Activated naive CD4-positive, alpha-beta T cell treated with anti-CD3 and anti-CD28 coated beads, Interleukin-2, amount 50 U/mL, for 24 hours (primary cell): ENCODE measurements at regions not wholly inside any gene's neighbourhood (a gene's known extent, or its start where the extent isn't known, plus 50 kb on each side); places are given as distances from the start of the nearest gene placed in this dataset.

Experiments
- H3K27ac Mint-ChIP-seq: one replicate; pipeline ENCODE4 v1.8.0; 2021; ENCODE audit warnings: mild to moderate bottlenecking, mixed read lengths
- H3K27me3 Mint-ChIP-seq: one replicate; pipeline ENCODE4 v1.8.0; 2021; ENCODE audit warnings: mixed read lengths
- H3K36me3 Mint-ChIP-seq: one replicate; pipeline ENCODE4 v1.8.0; 2021; ENCODE audit warnings: mixed read lengths
- H3K4me1 Mint-ChIP-seq: one replicate; pipeline ENCODE4 v1.8.0; 2021; ENCODE audit warnings: mixed read lengths
- H3K4me3 Mint-ChIP-seq: one replicate; pipeline ENCODE4 v1.8.0; 2021; ENCODE audit warnings: mild to moderate bottlenecking, mixed read lengths
- H3K9me3 Mint-ChIP-seq: one replicate; pipeline ENCODE4 v1.8.0; 2021; ENCODE audit warnings: mixed read lengths

GRCh38 chr2:51734115-51734514, 702.2 kb upstream of the NRXN1 start:
- H3K4me3 Mint-ChIP-seq: no peak overlapping the region
- no peaks in the 10 kb centered on the region for H3K9me3 Mint-ChIP-seq
- no peaks in the 10 kb centered on the region for H3K36me3 Mint-ChIP-seq
- no peaks in the 10 kb centered on the region for H3K4me1 Mint-ChIP-seq
- H3K27ac Mint-ChIP-seq: no peak overlapping the region
- H3K27me3 Mint-ChIP-seq: no peaks in the 10 kb centered on the region

- H3K27me3 Mint-ChIP-seq: no peaks in the 10 kb centered on the region
- H3K27ac Mint-ChIP-seq: no peak overlapping the region
- no peak overlapping the region for H3K4me3 Mint-ChIP-seq
- peaks cover 12% of the 10 kb centered on the region for H3K9me3 Mint-ChIP-seq
- no peaks in the 10 kb centered on the region for H3K36me3 Mint-ChIP-seq
- H3K4me1 Mint-ChIP-seq: no peaks in the 10 kb centered on the region
Observed at GRCh38 chr2:51723691-51724090, 691.8 kb upstream of the NRXN1 start.

- Mint-ChIP-seq H3K4me3 (no peak overlapping the region), H3K36me3 (no peaks in the 10 kb centered on the region), H3K9me3 (peaks cover 17% of the 10 kb centered on the region), H3K27ac (no peak overlapping the region), H3K27me3 (no peaks in the 10 kb centered on the region), H3K4me1 (no peaks in the 10 kb centered on the region)
Observed at GRCh38 chr2:51722311-51722710, 690.4 kb upstream of the NRXN1 start.

- Mint-ChIP-seq H3K4me3 (no peak overlapping the region), H3K4me1 (no peaks in the 10 kb centered on the region), H3K36me3 (no peaks in the 10 kb centered on the region), H3K27ac (no peak overlapping the region), H3K9me3 (peaks cover 17% of the 10 kb centered on the region), H3K27me3 (no peaks in the 10 kb centered on the region)
Observed at GRCh38 chr2:51720826-51721225, 688.9 kb upstream of the NRXN1 start.

GRCh38 chr2:51718881-51719280, 686.9 kb upstream of the NRXN1 start:
- H3K4me1 Mint-ChIP-seq: no peaks in the 10 kb centered on the region
- no peak overlapping the region for H3K4me3 Mint-ChIP-seq
- H3K27ac Mint-ChIP-seq: no peak overlapping the region
- H3K27me3 Mint-ChIP-seq: no peaks in the 10 kb centered on the region
- H3K36me3 Mint-ChIP-seq: no peaks in the 10 kb centered on the region
- peaks cover 24% of the 10 kb centered on the region for H3K9me3 Mint-ChIP-seq

GRCh38 chr2:51717312-51717711, 685.4 kb upstream of the NRXN1 start:
- Mint-ChIP-seq H3K9me3 (peaks cover 27% of the 10 kb centered on the region), H3K36me3 (no peaks in the 10 kb centered on the region), H3K4me1 (no peaks in the 10 kb centered on the region), H3K27ac (no peak overlapping the region), H3K27me3 (no peaks in the 10 kb centered on the region), H3K4me3 (no peak overlapping the region)

- H3K27me3 Mint-ChIP-seq: no peaks in the 10 kb centered on the region
- H3K4me1 Mint-ChIP-seq: no peaks in the 10 kb centered on the region
- peaks cover 17% of the 10 kb centered on the region for H3K9me3 Mint-ChIP-seq
- H3K36me3 Mint-ChIP-seq: no peaks in the 10 kb centered on the region
- H3K27ac Mint-ChIP-seq: no peak overlapping the region
- H3K4me3 Mint-ChIP-seq: no peak overlapping the region
Observed at GRCh38 chr2:51711766-51712165, 679.8 kb upstream of the NRXN1 start.

- peaks cover 12% of the 10 kb centered on the region for H3K9me3 Mint-ChIP-seq
- H3K4me1 Mint-ChIP-seq: no peaks in the 10 kb centered on the region
- H3K27me3 Mint-ChIP-seq: no peaks in the 10 kb centered on the region
- no peak overlapping the region for H3K27ac Mint-ChIP-seq
- H3K4me3 Mint-ChIP-seq: no peak overlapping the region
- no peaks in the 10 kb centered on the region for H3K36me3 Mint-ChIP-seq
Observed at GRCh38 chr2:51710222-51710621, 678.3 kb upstream of the NRXN1 start.

- H3K27me3 Mint-ChIP-seq: no peaks in the 10 kb centered on the region
- no peak overlapping the region for H3K4me3 Mint-ChIP-seq
- H3K9me3 Mint-ChIP-seq: no peaks in the 10 kb centered on the region
- H3K36me3 Mint-ChIP-seq: no peaks in the 10 kb centered on the region
- H3K4me1 Mint-ChIP-seq: no peaks in the 10 kb centered on the region
- no peak overlapping the region for H3K27ac Mint-ChIP-seq
Observed at GRCh38 chr2:51707625-51708024, 675.7 kb upstream of the NRXN1 start.

GRCh38 chr2:51706220-51706619, 674.3 kb upstream of the NRXN1 start:
- H3K27me3 Mint-ChIP-seq: no peaks in the 10 kb centered on the region
- no peak overlapping the region for H3K4me3 Mint-ChIP-seq
- H3K36me3 Mint-ChIP-seq: no peaks in the 10 kb centered on the region
- peaks cover 6% of the 10 kb centered on the region for H3K9me3 Mint-ChIP-seq
- H3K4me1 Mint-ChIP-seq: no peaks in the 10 kb centered on the region
- no peak overlapping the region for H3K27ac Mint-ChIP-seq

- H3K36me3 Mint-ChIP-seq: no peaks in the 10 kb centered on the region
- H3K27me3 Mint-ChIP-seq: no peaks in the 10 kb centered on the region
- peaks cover 6% of the 10 kb centered on the region for H3K9me3 Mint-ChIP-seq
- H3K4me1 Mint-ChIP-seq: no peaks in the 10 kb centered on the region
- H3K27ac Mint-ChIP-seq: no peak overlapping the region
- H3K4me3 Mint-ChIP-seq: no peak overlapping the region
Observed at GRCh38 chr2:51705417-51705816, 673.5 kb upstream of the NRXN1 start.

- H3K4me1 Mint-ChIP-seq: no peaks in the 10 kb centered on the region
- H3K27ac Mint-ChIP-seq: no peak overlapping the region
- no peaks in the 10 kb centered on the region for H3K27me3 Mint-ChIP-seq
Observed at GRCh38 chr2:51698021-51698420, 666.1 kb upstream of the NRXN1 start.

GRCh38 chr2:51697095-51697494, 665.2 kb upstream of the NRXN1 start:
- no peaks in the 10 kb centered on the region for H3K27me3 Mint-ChIP-seq
- H3K4me1 Mint-ChIP-seq: no peaks in the 10 kb centered on the region
- no peaks in the 10 kb centered on the region for H3K36me3 Mint-ChIP-seq
- no peak overlapping the region for H3K4me3 Mint-ChIP-seq
- H3K9me3 Mint-ChIP-seq: peaks cover 10% of the 10 kb centered on the region
- H3K27ac Mint-ChIP-seq: no peak overlapping the region

More at GRCh38 chr2:51698021-51698420, 666.1 kb upstream of the NRXN1 start:
- peaks cover 6% of the 10 kb centered on the region for H3K9me3 Mint-ChIP-seq
- H3K36me3 Mint-ChIP-seq: no peaks in the 10 kb centered on the region
- no peak overlapping the region for H3K4me3 Mint-ChIP-seq

- H3K27ac Mint-ChIP-seq: no peak overlapping the region
- no peaks in the 10 kb centered on the region for H3K27me3 Mint-ChIP-seq
Observed at GRCh38 chr2:51695531-51695930, 663.6 kb upstream of the NRXN1 start.

GRCh38 chr2:51693640-51694039, 661.7 kb upstream of the NRXN1 start:
- Mint-ChIP-seq H3K4me1 (no peaks in the 10 kb centered on the region), H3K36me3 (no peaks in the 10 kb centered on the region), H3K9me3 (peaks cover 9% of the 10 kb centered on the region), H3K4me3 (no peak overlapping the region), H3K27me3 (no peaks in the 10 kb centered on the region), H3K27ac (no peak overlapping the region)

More at GRCh38 chr2:51695531-51695930, 663.6 kb upstream of the NRXN1 start:
- Mint-ChIP-seq H3K9me3 (peaks cover 9% of the 10 kb centered on the region), H3K4me3 (no peak overlapping the region), H3K4me1 (no peaks in the 10 kb centered on the region), H3K36me3 (no peaks in the 10 kb centered on the region)

- Mint-ChIP-seq H3K4me1 (no peaks in the 10 kb centered on the region), H3K9me3 (peaks cover 10% of the 10 kb centered on the region), H3K4me3 (no peak overlapping the region), H3K36me3 (no peaks in the 10 kb centered on the region), H3K27me3 (no peaks in the 10 kb centered on the region), H3K27ac (no peak overlapping the region)
Observed at GRCh38 chr2:51681854-51682253, 649.9 kb upstream of the NRXN1 start.

GRCh38 chr2:51673628-51674027, 641.7 kb upstream of the NRXN1 start:
- Mint-ChIP-seq H3K27ac (no peak overlapping the region), H3K27me3 (no peaks in the 10 kb centered on the region), H3K36me3 (no peaks in the 10 kb centered on the region), H3K4me3 (no peak overlapping the region), H3K9me3 (no peaks in the 10 kb centered on the region), H3K4me1 (no peaks in the 10 kb centered on the region)
